HL-60 (cell line): ENCODE measurements at regions not wholly inside any gene's neighbourhood (a gene's known extent, or its start where the extent isn't known, plus 50 kb on each side); places are given as distances from the start of the nearest gene placed in this dataset.

ENCODE experiments used
- DNase-seq, 2 experiments: peaks; one replicate each; pipeline ENCODE4 v3.0.0-alpha.2; 2010 to 2020; ENCODE audit warnings: low read depth in 1 of 2, low spot score in 1 of 2
- H3K27ac ChIP-seq: fragments of 250-450 bp; sonication (Bioruptor Pico); replicated peaks from 2 replicates; pipeline ENCODE4 v1.5.1; 2020; ENCODE audit warnings: mild to moderate bottlenecking, moderate library complexity
- H3K27me3 ChIP-seq: fragments of 250-450 bp; sonication (Bioruptor Pico); 2 replicates; pipeline ENCODE4 v1.5.1; 2021; ENCODE audit warnings: mild to moderate bottlenecking, moderate library complexity; ENCODE audit not compliant: insufficient read depth, poor library complexity, severe bottlenecking
- H3K4me3 ChIP-seq: replicated peaks from 2 replicates; pipeline ENCODE4 v1.5.1; 2011; ENCODE audit warnings: mild to moderate bottlenecking, control low read depth, low read length; ENCODE audit not compliant: insufficient read depth
- GABPA ChIP-seq: IDR thresholded peaks from 2 replicates; pipeline ENCODE4 v1.6.1; 2012; ENCODE audit warnings: low read depth
- POLR2AphosphoS5 ChIP-seq: IDR thresholded peaks from 2 replicates; pipeline ENCODE4 v1.6.1; 2012; ENCODE audit warnings: low read depth
- SPI1 ChIP-seq: IDR thresholded peaks from 2 replicates; pipeline ENCODE4 v1.6.1; 2012; ENCODE audit warnings: low read depth, mild to moderate bottlenecking, borderline replicate concordance
- TF ChIP-seq, protein P1 (sequence below): IDR thresholded peaks from one replicate; pipeline ENCODE4 v1.5.1; 2011; ENCODE audit warnings: low read length, control low read depth, inconsistent platforms; ENCODE audit not compliant: insufficient read depth
- TF ChIP-seq, protein P2 (sequence below): IDR thresholded peaks from 2 replicates; pipeline ENCODE4 v1.6.1; 2012; ENCODE audit warnings: low read depth; ENCODE audit not compliant: insufficient replicate concordance

DNA sequence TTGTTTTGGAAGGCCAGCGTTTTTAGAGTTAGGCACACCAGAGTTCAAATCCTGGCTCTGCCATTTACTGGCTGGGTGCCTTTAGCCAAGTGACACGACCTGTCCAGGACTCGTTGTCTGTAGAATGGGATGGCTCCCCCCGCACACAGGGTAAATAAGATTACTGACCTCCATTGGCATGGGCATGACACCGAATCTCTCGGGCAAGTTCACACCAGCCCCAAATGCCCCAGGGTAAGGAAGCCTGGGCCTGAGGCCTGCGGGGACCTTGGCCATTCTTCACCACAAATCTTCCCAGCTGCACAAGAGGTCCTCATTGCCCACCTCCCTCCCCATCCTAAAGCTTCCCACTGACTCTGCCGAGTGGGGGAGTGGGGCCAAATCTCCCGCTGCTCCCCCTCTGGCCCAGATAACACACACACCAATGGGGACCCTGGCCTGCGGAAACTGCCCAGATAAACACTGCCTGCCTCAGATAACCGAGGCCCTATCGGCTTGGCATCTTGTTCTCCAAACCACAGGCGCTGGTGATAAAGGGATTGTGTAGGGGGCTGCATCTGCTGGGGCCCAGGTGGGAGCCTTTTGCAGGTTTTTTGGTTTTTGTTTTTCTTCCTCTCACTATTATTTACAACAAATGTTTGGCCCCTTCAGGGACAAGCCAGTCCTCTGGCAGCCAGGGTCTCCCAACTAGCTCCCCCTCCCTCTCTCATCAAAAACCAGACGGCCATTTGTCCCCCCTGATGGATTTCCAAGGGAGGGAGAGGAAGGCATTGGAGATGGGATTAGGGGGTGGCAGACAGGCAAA lies 75.0 kb upstream of the LHX1 start:
- TF ChIP-seq GABPA, result no peak
- no peak for TF ChIP-seq SPI1
- TF ChIP-seq, protein P1, sequence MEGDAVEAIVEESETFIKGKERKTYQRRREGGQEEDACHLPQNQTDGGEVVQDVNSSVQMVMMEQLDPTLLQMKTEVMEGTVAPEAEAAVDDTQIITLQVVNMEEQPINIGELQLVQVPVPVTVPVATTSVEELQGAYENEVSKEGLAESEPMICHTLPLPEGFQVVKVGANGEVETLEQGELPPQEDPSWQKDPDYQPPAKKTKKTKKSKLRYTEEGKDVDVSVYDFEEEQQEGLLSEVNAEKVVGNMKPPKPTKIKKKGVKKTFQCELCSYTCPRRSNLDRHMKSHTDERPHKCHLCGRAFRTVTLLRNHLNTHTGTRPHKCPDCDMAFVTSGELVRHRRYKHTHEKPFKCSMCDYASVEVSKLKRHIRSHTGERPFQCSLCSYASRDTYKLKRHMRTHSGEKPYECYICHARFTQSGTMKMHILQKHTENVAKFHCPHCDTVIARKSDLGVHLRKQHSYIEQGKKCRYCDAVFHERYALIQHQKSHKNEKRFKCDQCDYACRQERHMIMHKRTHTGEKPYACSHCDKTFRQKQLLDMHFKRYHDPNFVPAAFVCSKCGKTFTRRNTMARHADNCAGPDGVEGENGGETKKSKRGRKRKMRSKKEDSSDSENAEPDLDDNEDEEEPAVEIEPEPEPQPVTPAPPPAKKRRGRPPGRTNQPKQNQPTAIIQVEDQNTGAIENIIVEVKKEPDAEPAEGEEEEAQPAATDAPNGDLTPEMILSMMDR, result no peak
- TF ChIP-seq POLR2AphosphoS5, result no peak
- TF ChIP-seq, protein P2, sequence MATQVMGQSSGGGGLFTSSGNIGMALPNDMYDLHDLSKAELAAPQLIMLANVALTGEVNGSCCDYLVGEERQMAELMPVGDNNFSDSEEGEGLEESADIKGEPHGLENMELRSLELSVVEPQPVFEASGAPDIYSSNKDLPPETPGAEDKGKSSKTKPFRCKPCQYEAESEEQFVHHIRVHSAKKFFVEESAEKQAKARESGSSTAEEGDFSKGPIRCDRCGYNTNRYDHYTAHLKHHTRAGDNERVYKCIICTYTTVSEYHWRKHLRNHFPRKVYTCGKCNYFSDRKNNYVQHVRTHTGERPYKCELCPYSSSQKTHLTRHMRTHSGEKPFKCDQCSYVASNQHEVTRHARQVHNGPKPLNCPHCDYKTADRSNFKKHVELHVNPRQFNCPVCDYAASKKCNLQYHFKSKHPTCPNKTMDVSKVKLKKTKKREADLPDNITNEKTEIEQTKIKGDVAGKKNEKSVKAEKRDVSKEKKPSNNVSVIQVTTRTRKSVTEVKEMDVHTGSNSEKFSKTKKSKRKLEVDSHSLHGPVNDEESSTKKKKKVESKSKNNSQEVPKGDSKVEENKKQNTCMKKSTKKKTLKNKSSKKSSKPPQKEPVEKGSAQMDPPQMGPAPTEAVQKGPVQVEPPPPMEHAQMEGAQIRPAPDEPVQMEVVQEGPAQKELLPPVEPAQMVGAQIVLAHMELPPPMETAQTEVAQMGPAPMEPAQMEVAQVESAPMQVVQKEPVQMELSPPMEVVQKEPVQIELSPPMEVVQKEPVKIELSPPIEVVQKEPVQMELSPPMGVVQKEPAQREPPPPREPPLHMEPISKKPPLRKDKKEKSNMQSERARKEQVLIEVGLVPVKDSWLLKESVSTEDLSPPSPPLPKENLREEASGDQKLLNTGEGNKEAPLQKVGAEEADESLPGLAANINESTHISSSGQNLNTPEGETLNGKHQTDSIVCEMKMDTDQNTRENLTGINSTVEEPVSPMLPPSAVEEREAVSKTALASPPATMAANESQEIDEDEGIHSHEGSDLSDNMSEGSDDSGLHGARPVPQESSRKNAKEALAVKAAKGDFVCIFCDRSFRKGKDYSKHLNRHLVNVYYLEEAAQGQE, result no peak
- no peak for DNase-seq
- Histone ChIP-seq H3K27me3 (no peaks in the 10 kb centered on the region), H3K27ac (no peak overlapping the region), H3K4me3 (no peak overlapping the region)

DNA sequence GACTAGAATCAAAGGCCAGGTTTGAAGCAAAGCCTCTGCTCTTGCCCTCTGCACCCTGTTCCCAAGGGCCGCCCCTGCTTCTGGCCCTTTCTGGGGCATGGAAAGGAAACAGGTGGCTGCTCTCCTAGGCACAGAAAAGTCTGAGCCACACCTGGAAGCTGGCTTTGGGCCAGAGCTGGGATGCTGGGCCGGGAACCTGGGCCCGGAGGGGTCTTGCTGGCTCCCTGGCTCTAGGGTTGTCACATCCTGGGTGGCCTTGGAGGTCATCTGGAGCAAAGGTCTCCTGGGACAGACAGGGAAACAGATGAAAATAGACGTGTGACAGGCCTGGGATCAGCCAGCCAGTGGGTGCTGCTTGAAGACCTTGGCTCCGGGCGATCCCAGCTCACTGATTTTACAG lies 74.1 kb upstream of the LHX1 start:
- no peaks in the 10 kb centered on the region for H3K27me3 ChIP-seq
- H3K27ac ChIP-seq, result no peak overlapping the region
- no peak overlapping the region for H3K4me3 ChIP-seq
- TF ChIP-seq, protein P1, result no peak
- TF ChIP-seq SPI1 (no peak), GABPA (no peak), POLR2AphosphoS5 (no peak)
- TF ChIP-seq, protein P2, result no peak
- no peak for DNase-seq

DNA sequence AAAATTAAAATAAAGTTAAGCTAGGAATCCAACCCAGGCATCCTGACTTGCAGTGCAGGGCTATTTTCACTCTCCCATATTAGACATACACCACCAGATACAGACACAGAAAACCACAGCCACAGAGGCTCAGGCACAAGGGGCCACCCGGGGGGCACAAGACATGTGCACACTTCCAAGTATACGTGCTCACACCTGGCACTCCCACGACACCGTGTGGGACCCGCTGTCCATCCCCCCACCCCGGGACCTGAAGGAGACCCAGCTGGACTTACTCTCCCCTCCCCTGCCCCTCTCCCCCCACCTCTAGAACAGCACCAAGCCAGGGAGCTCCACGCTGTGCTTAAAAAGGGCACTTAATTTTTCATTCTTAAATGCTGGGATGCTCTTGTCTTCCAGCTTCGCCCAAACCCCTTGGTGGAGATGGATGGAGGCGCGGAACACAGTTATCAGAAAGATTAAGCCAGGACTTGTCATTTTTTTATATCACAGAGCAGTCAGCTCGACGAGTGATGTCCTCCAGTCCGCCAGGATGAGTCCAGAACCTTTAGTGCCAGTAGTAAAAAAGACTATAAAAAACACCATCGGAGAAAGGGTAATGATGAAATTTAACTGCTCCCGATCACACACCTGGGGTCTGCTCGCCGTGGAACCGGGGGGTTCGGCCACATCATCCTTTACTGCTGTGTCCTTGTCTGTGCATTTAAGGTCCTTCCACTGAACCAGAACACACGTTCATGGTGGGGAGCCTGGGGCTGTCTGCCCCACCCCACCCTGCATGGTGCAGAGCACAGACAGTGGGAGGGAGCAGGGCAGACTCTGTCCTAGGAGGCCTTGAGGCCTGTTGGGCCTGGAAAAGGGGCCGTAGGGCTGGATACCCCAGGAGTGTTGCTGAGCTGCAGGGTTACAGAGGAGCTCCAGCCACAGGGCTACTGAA lies 73.3 kb upstream of the LHX1 start:
- Histone ChIP-seq H3K27ac (no peak overlapping the region), H3K4me3 (no peak overlapping the region), H3K27me3 (no peaks in the 10 kb centered on the region)
- TF ChIP-seq, protein P2, result no peak
- TF ChIP-seq GABPA (no peak), SPI1 (no peak), POLR2AphosphoS5 (no peak)
- TF ChIP-seq, protein P1, result no peak
- no peak for DNase-seq
